Uterus (tissue), 3 donors: ENCODE measurements at regions not wholly inside any gene's neighbourhood (a gene's known extent, or its start where the extent isn't known, plus 50 kb on each side); places are given as distances from the start of the nearest gene placed in this dataset. TPM values are rescaled to one million over a fixed set of nuclear protein-coding genes. Genes with fewer than 3 reads are reported as not detected.
"Not testable (repeated sequence)": the region's sequence is repeated elsewhere in the genome, so short reads cannot be mapped to it uniquely, and the experiment has no call there.

Experiments used
- DNase-seq, 2 donors: peaks; one replicate each; pipeline ENCODE4 v3.0.0-alpha.2; 2019 to 2020
- H3K27ac ChIP-seq, 2 donors: fragments of 200-600 bp; sonication (generic); 1 replicate in 1 of 2; 2 replicates in 1 of 2; pipeline ENCODE4 v1.5.1; 2016 to 2018
- H3K27me3 ChIP-seq, 2 donors: fragments of 200-600 bp; sonication (generic); one replicate each; pipeline ENCODE4 v1.5.1; 2018 to 2019; ENCODE audit warnings: control low read depth in 1 of 2
- H3K36me3 ChIP-seq, 2 donors: fragments of 200-600 bp; sonication (generic); one replicate each; pipeline ENCODE4 v1.5.1; 2019; ENCODE audit warnings: control low read depth in 1 of 2
- H3K4me1 ChIP-seq, 2 donors: fragments of 200-600 bp; sonication (generic); one replicate each; pipeline ENCODE4 v1.5.1; 2018 to 2019; ENCODE audit warnings: control low read depth in 1 of 2
- H3K4me3 ChIP-seq, 2 donors: fragments of 200-600 bp; sonication (generic); 1 replicate in 1 of 2; 2 replicates in 1 of 2; pipeline ENCODE4 v1.5.1; 2018 to 2019; ENCODE audit warnings: mild to moderate bottlenecking in 1 of 2
- H3K9me3 ChIP-seq, 2 donors: fragments of 200-600 bp; sonication (generic); one replicate each; pipeline ENCODE4 v1.5.1; 2019; ENCODE audit warnings: control low read depth in 1 of 2
- CTCF ChIP-seq, 4 experiments: fragments of 200-600 bp in 2 of 4; fragments of 450-650 bp in 2 of 4; sonication (generic) in 2 of 4; IDR thresholded peaks; one replicate each; pipeline ENCODE4 v1.5.1; 2016 to 2019; ENCODE audit warnings: antibody characterized with exemption in 4 of 4, mild to moderate bottlenecking in 2 of 4, moderate library complexity in 1 of 4
- POLR2A ChIP-seq, 2 donors: fragments of 450-650 bp; IDR thresholded peaks; one replicate each; pipeline ENCODE4 v1.6.1; 2016; ENCODE audit warnings: antibody characterized with exemption in 2 of 2, mild to moderate bottlenecking in 1 of 2, moderate library complexity in 1 of 2
- intact Hi-C: fragments of 100-400 bp; cut with DNase I; formaldehyde crosslinking; loops from one replicate; pipeline ENCODE4 v1.15.1; 2023; ENCODE audit warnings: low total_unique reads
- small RNA-seq: library from RNA; depleted of rRNA; stranded (forward); fragments of <200 nt; gene quantifications from one replicate; pipeline ENCODE3, GENCODE V24; 2016
- donor health status: DM: yes; HTN: yes; CAD: no.

GRCh38 chr19:22491746-22492145 is 69.6 kb upstream of the ZNF98 start:
- Histone ChIP-seq H3K9me3 (peaks cover 0 to 5% of the 10 kb centered on the region in 2 donors), H3K4me3 (no peak overlapping the region), H3K27me3 (no peaks in the 10 kb centered on the region), H3K36me3 (no peaks in the 10 kb centered on the region), H3K27ac (no peak overlapping the region), H3K4me1 (no peaks in the 10 kb centered on the region)
- no peak for TF ChIP-seq CTCF (IDR thresholded peaks at IDR 0.05)
- no peak for DNase-seq
- intact Hi-C loops = no loop called here

GRCh38 chr19:22483514-22483913 is 61.4 kb upstream of the ZNF98 start:
- peaks cover 0 to 15% of the 10 kb centered on the region in 2 donors for H3K9me3 ChIP-seq
- H3K27me3 ChIP-seq, H3K4me1 ChIP-seq, H3K4me3 ChIP-seq, H3K36me3 ChIP-seq, DNase-seq, H3K27ac ChIP-seq, intact Hi-C loops: not testable (repeated sequence)

GRCh38 chr19:22472180-22472637 is 50.1 kb upstream of the ZNF98 start:
- DNase-seq = no peak
- Histone ChIP-seq H3K4me3 (no peak overlapping the region), H3K27me3 (no peaks in the 10 kb centered on the region), H3K4me1 (no peaks in the 10 kb centered on the region), H3K27ac (no peak overlapping the region), H3K9me3 (peaks cover 0 to 65% of the 10 kb centered on the region in 2 donors), H3K36me3 (no peaks in the 10 kb centered on the region)
- intact Hi-C loops = no loop called here
- TF ChIP-seq CTCF (IDR thresholded peaks at IDR 0.05) (no peak), POLR2A (IDR thresholded peaks at IDR 0.05) (no peak)

Small RNA genes in the stretch of these regions (small RNA-seq; reads per million reads assigned to genes)
- gene AC004004.1 = not detected
